ENCODE measurements at regions not wholly inside any gene's neighbourhood (a gene's known extent, or its start where the extent isn't known, plus 50 kb on each side); places are given as distances from the start of the nearest gene placed in this dataset.

DNA sequence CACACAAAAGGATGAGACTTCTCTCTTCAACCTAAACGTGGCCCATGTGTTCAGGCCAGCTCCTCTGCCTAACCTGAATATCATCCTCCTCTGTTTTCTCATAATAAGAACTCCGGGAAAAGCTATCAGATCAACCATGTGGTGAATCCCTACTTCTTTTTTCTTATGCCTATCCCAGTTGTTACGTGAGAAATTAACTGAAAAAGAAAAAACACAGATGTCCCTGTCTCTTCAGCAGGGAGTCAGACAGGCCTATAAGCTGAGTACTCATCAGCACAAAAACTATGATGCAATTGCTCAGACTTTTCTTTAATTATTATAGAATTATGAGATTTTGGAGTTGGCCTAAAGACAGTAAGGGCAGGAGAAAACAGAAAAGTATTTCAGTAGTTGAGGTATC, 613.0 kb upstream of the FSHR start:
- TF ChIP-seq EZH2 (IDR thresholded peaks at IDR 0.05; ENCODE audit: insufficient read depth, poor library complexity, severe bottlenecking) (no peak), EZH2phosphoT487 (IDR thresholded peaks at IDR 0.05; ENCODE audit: insufficient read depth, low read depth) (no peak)
